Urothelium cell line (cell line): ENCODE measurements at regions not wholly inside any gene's neighbourhood (a gene's known extent, or its start where the extent isn't known, plus 50 kb on each side); places are given as distances from the start of the nearest gene placed in this dataset.

ENCODE experiments used
- DNase-seq: peaks from one replicate; pipeline ENCODE4 v3.0.0; 2011; ENCODE audit warnings: low spot score, mixed read lengths
- FAIRE-seq: peaks from 2 replicates; lab custom pipeline; 2011; peaks lifted over from hg19 to GRCh38; lab: Jason Lieb, UNC

- FAIRE-seq (no peak), DNase-seq (peak; percentile 70)
Measured at GRCh38 chr6:87909849-87910248, 137.8 kb upstream of the SPACA1 start.

- no peak for FAIRE-seq
- no peak for DNase-seq
Measured at GRCh38 chr6:87908978-87909811, 138.4 kb upstream of the SPACA1 start.

- peak; percentile 46 for DNase-seq
- no peak for FAIRE-seq
Measured at GRCh38 chr6:87907521-87907920, 140.1 kb upstream of the SPACA1 start.

GRCh38 chr6:87905101-87905641, 142.5 kb upstream of the SPACA1 start:
- DNase-seq (no peak), FAIRE-seq (no peak)

GRCh38 chr6:87904011-87904410, 143.6 kb upstream of the SPACA1 start:
- no peak for FAIRE-seq
- no peak for DNase-seq

- FAIRE-seq (no peak), DNase-seq (no peak)
Measured at GRCh38 chr6:87903323-87903722, 144.3 kb upstream of the SPACA1 start.

GRCh38 chr6:87902383-87902782, 145.3 kb upstream of the SPACA1 start:
- DNase-seq (no peak), FAIRE-seq (no peak)

- DNase-seq (no peak), FAIRE-seq (no peak)
Measured at GRCh38 chr6:87901613-87902012, 146.0 kb upstream of the SPACA1 start.

GRCh38 chr6:87900160-87900698, 147.4 kb upstream of the SPACA1 start:
- DNase-seq (no peak), FAIRE-seq (no peak)

- FAIRE-seq = no peak
Measured at GRCh38 chr6:87899499-87900147, 148.0 kb upstream of the SPACA1 start.

GRCh38 chr6:87897663-87898062, 150.0 kb upstream of the SPACA1 start:
- no peak for FAIRE-seq

More at GRCh38 chr6:87899499-87900147, 148.0 kb upstream of the SPACA1 start:
- DNase-seq = no peak

GRCh38 chr6:87897013-87897412, 150.6 kb upstream of the SPACA1 start:
- DNase-seq = no peak
- no peak for FAIRE-seq

More at GRCh38 chr6:87897663-87898062, 150.0 kb upstream of the SPACA1 start:
- DNase-seq = no peak

- DNase-seq (no peak), FAIRE-seq (no peak)
Measured at GRCh38 chr6:87887266-87887665, 160.4 kb upstream of the SPACA1 start.

- no peak for FAIRE-seq
- no peak for DNase-seq
Measured at GRCh38 chr6:87884203-87884602, 163.4 kb upstream of the SPACA1 start.

- no peak for FAIRE-seq
- no peak for DNase-seq
Measured at GRCh38 chr6:87881342-87881895, 166.2 kb upstream of the SPACA1 start.

- FAIRE-seq (no peak), DNase-seq (no peak)
Measured at GRCh38 chr6:87879132-87879861, 168.3 kb upstream of the SPACA1 start.

- DNase-seq = no peak
- no peak for FAIRE-seq
Measured at GRCh38 chr6:87875781-87876180, 171.9 kb upstream of the SPACA1 start.

- no peak for DNase-seq
Measured at GRCh38 chr6:87873556-87873955, 171.5 kb upstream of the AKIRIN2 start.

GRCh38 chr6:87870556-87870955, 168.5 kb upstream of the AKIRIN2 start:
- FAIRE-seq = no peak
- no peak for DNase-seq

More at GRCh38 chr6:87873556-87873955, 171.5 kb upstream of the AKIRIN2 start:
- no peak for FAIRE-seq

- DNase-seq = no peak
- no peak for FAIRE-seq
Measured at GRCh38 chr6:87869064-87869905, 167.3 kb upstream of the AKIRIN2 start.
